ENCODE measurements at regions not wholly inside any gene's neighbourhood (a gene's known extent, or its start where the extent isn't known, plus 50 kb on each side); places are given as distances from the start of the nearest gene placed in this dataset.

- H3K4me3 Mint-ChIP-seq, result no peak overlapping the region
Measured at GRCh38 chr10:42949287-42949686, 127.6 kb upstream of the RET start.

GRCh38 chr10:42950606-42951485 is 126.0 kb upstream of the RET start:
- Mint-ChIP-seq H3K27me3 (peaks cover 18% of the 10 kb centered on the region), H3K4me1 (peaks cover 0 to 2% (median 0%) of the 10 kb centered on the region in 4 donors), H3K36me3 (no peaks in the 10 kb centered on the region), H3K4me3 (no peak overlapping the region), H3K27ac (no peak overlapping the region), H3K9me3 (peaks cover 0 to 2% (median 0%) of the 10 kb centered on the region in 7 donors)
- Histone ChIP-seq H3K27ac (ENCODE audit: insufficient read depth, low read length, poor library complexity, severe bottlenecking) (no peak overlapping the region), H3K9me3 (ENCODE audit: control insufficient read depth in 2 of 2, low read length in 2 of 2) (no peaks in the 10 kb centered on the region), H3K36me3 (ENCODE audit: control insufficient read depth, insufficient read depth, low read length) (no peaks in the 10 kb centered on the region), H3K27me3 (ENCODE audit: control insufficient read depth, insufficient read depth, low read length) (no peaks in the 10 kb centered on the region), H3K4me1 (ENCODE audit: control insufficient read depth, insufficient read depth, low read length, poor library complexity, severe bottlenecking) (no peaks in the 10 kb centered on the region), H3K4me3 (ENCODE audit: low read depth, low read length) (no peak overlapping the region)
- DNase-seq (no peak), ATAC-seq (ENCODE audit: low read depth in 2 of 2) (no peak)

More at GRCh38 chr10:42949287-42949686, 127.6 kb upstream of the RET start:
- ATAC-seq (ENCODE audit: low read depth in 2 of 2) (no peak), DNase-seq (no peak)
- peaks cover 0 to 2% (median 0%) of the 10 kb centered on the region in 4 donors for H3K4me1 Mint-ChIP-seq
- H3K27me3 ChIP-seq (ENCODE audit: control insufficient read depth, insufficient read depth, low read length), result no peaks in the 10 kb centered on the region
- no peak overlapping the region for H3K27ac ChIP-seq (ENCODE audit: insufficient read depth, low read length, poor library complexity, severe bottlenecking)
- no peaks in the 10 kb centered on the region for H3K4me1 ChIP-seq (ENCODE audit: control insufficient read depth, insufficient read depth, low read length, poor library complexity, severe bottlenecking)
- H3K9me3 ChIP-seq (ENCODE audit: control insufficient read depth in 2 of 2, low read length in 2 of 2), result no peaks in the 10 kb centered on the region
- no peak overlapping the region for H3K27ac Mint-ChIP-seq
- peaks cover 13% of the 10 kb centered on the region for H3K27me3 Mint-ChIP-seq
- no peaks in the 10 kb centered on the region for H3K36me3 Mint-ChIP-seq
- H3K4me3 ChIP-seq (ENCODE audit: low read depth, low read length), result no peak overlapping the region
- H3K36me3 ChIP-seq (ENCODE audit: control insufficient read depth, insufficient read depth, low read length), result no peaks in the 10 kb centered on the region
- peaks cover 0 to 2% (median 0%) of the 10 kb centered on the region in 7 donors for H3K9me3 Mint-ChIP-seq

- H3K4me1 ChIP-seq (ENCODE audit: control insufficient read depth, insufficient read depth, low read length, poor library complexity, severe bottlenecking), result no peaks in the 10 kb centered on the region
- no peak overlapping the region for H3K27ac ChIP-seq (ENCODE audit: insufficient read depth, low read length, poor library complexity, severe bottlenecking)
- no peaks in the 10 kb centered on the region for H3K36me3 Mint-ChIP-seq
- ATAC-seq (ENCODE audit: low read depth in 2 of 2) (peak in 1 of 2 donors; percentile 18), DNase-seq (no peak)
- no peaks in the 10 kb centered on the region for H3K9me3 ChIP-seq (ENCODE audit: control insufficient read depth in 2 of 2, low read length in 2 of 2)
- H3K4me1 Mint-ChIP-seq, result peaks cover 0 to 2% (median 0%) of the 10 kb centered on the region in 4 donors
- no peaks in the 10 kb centered on the region for H3K36me3 ChIP-seq (ENCODE audit: control insufficient read depth, insufficient read depth, low read length)
- H3K27me3 ChIP-seq (ENCODE audit: control insufficient read depth, insufficient read depth, low read length), result no peaks in the 10 kb centered on the region
- H3K9me3 Mint-ChIP-seq, result peaks cover 0 to 2% (median 0%) of the 10 kb centered on the region in 7 donors
- no peak overlapping the region for H3K27ac Mint-ChIP-seq
- peaks cover 10% of the 10 kb centered on the region for H3K27me3 Mint-ChIP-seq
- H3K4me3 ChIP-seq (ENCODE audit: low read depth, low read length), result no peak overlapping the region
- no peak overlapping the region for H3K4me3 Mint-ChIP-seq
Measured at GRCh38 chr10:42951486-42952251, 125.2 kb upstream of the RET start.

GRCh38 chr10:42952349-42952748 is 124.5 kb upstream of the RET start:
- H3K4me1 Mint-ChIP-seq, result peaks cover 0 to 2% (median 0%) of the 10 kb centered on the region in 4 donors
- Histone ChIP-seq H3K4me3 (ENCODE audit: low read depth, low read length) (no peak overlapping the region), H3K4me1 (ENCODE audit: control insufficient read depth, insufficient read depth, low read length, poor library complexity, severe bottlenecking) (no peaks in the 10 kb centered on the region), H3K36me3 (ENCODE audit: control insufficient read depth, insufficient read depth, low read length) (no peaks in the 10 kb centered on the region), H3K27ac (ENCODE audit: insufficient read depth, low read length, poor library complexity, severe bottlenecking) (no peak overlapping the region), H3K9me3 (ENCODE audit: control insufficient read depth in 2 of 2, low read length in 2 of 2) (no peaks in the 10 kb centered on the region), H3K27me3 (ENCODE audit: control insufficient read depth, insufficient read depth, low read length) (no peaks in the 10 kb centered on the region)
- peaks cover 0 to 8% (median 0%) of the 10 kb centered on the region in 7 donors for H3K9me3 Mint-ChIP-seq
- H3K4me3 Mint-ChIP-seq, result no peak overlapping the region
- H3K27me3 Mint-ChIP-seq, result peaks cover 9% of the 10 kb centered on the region
- H3K27ac Mint-ChIP-seq, result no peak overlapping the region
- DNase-seq, result no peak
- H3K36me3 Mint-ChIP-seq, result no peaks in the 10 kb centered on the region
- no peak for ATAC-seq (ENCODE audit: low read depth in 2 of 2)

- ATAC-seq (ENCODE audit: low read depth in 2 of 2) (no peak), DNase-seq (no peak)
- H3K36me3 ChIP-seq (ENCODE audit: control insufficient read depth, insufficient read depth, low read length), result no peaks in the 10 kb centered on the region
- no peaks in the 10 kb centered on the region for H3K27me3 ChIP-seq (ENCODE audit: control insufficient read depth, insufficient read depth, low read length)
- no peak overlapping the region for H3K4me3 ChIP-seq (ENCODE audit: low read depth, low read length)
- H3K9me3 Mint-ChIP-seq, result peaks cover 0 to 8% (median 0%) of the 10 kb centered on the region in 7 donors
- H3K4me3 Mint-ChIP-seq, result peak overlapping the region in 1 of 4 donors; percentile 59
- peaks cover 0 to 2% (median 0%) of the 10 kb centered on the region in 4 donors for H3K4me1 Mint-ChIP-seq
- no peak overlapping the region for H3K27ac Mint-ChIP-seq
- H3K27ac ChIP-seq (ENCODE audit: insufficient read depth, low read length, poor library complexity, severe bottlenecking), result no peak overlapping the region
- peaks cover 9% of the 10 kb centered on the region for H3K27me3 Mint-ChIP-seq
- no peaks in the 10 kb centered on the region for H3K9me3 ChIP-seq (ENCODE audit: control insufficient read depth in 2 of 2, low read length in 2 of 2)
- no peaks in the 10 kb centered on the region for H3K36me3 Mint-ChIP-seq
- H3K4me1 ChIP-seq (ENCODE audit: control insufficient read depth, insufficient read depth, low read length, poor library complexity, severe bottlenecking), result no peaks in the 10 kb centered on the region
Measured at GRCh38 chr10:42952931-42953683, 123.8 kb upstream of the RET start.

GRCh38 chr10:42953684-42954674 is 122.9 kb upstream of the RET start:
- no peaks in the 10 kb centered on the region for H3K36me3 ChIP-seq (ENCODE audit: control insufficient read depth, insufficient read depth, low read length)
- Mint-ChIP-seq H3K9me3 (peaks cover 0 to 8% (median 0%) of the 10 kb centered on the region in 7 donors), H3K27me3 (peaks cover 9% of the 10 kb centered on the region), H3K4me3 (no peak overlapping the region), H3K36me3 (no peaks in the 10 kb centered on the region), H3K27ac (no peak overlapping the region), H3K4me1 (peaks cover 0 to 2% (median 0%) of the 10 kb centered on the region in 4 donors)
- H3K27me3 ChIP-seq (ENCODE audit: control insufficient read depth, insufficient read depth, low read length), result no peaks in the 10 kb centered on the region
- H3K4me3 ChIP-seq (ENCODE audit: low read depth, low read length), result no peak overlapping the region
- H3K9me3 ChIP-seq (ENCODE audit: control insufficient read depth in 2 of 2, low read length in 2 of 2), result no peaks in the 10 kb centered on the region
- no peaks in the 10 kb centered on the region for H3K4me1 ChIP-seq (ENCODE audit: control insufficient read depth, insufficient read depth, low read length, poor library complexity, severe bottlenecking)
- DNase-seq (no peak), ATAC-seq (ENCODE audit: low read depth in 2 of 2) (peak in 1 of 2 donors; percentile 20)
- H3K27ac ChIP-seq (ENCODE audit: insufficient read depth, low read length, poor library complexity, severe bottlenecking), result no peak overlapping the region

Data from CD4-positive, CD25-positive, alpha-beta regulatory T cell (primary cell).